ENCODE measurements at regions not wholly inside any gene's neighbourhood (a gene's known extent, or its start where the extent isn't known, plus 50 kb on each side); places are given as distances from the start of the nearest gene placed in this dataset.

- Histone ChIP-seq H4K20me1 (ENCODE audit: control insufficient read depth, insufficient read depth, low read depth, low read length) (no peaks in the 10 kb centered on the region), H3K4me2 (ENCODE audit: low read length) (no peak overlapping the region), H3F3A (ENCODE audit: control insufficient read depth, insufficient read depth) (no peaks in the 10 kb centered on the region), H3K9me3 (ENCODE audit: control insufficient read depth, insufficient read depth, low read length) (no peaks in the 10 kb centered on the region), H3K9me2 (replicated peaks; ENCODE audit: control insufficient read depth, low read length) (no peaks in the 10 kb centered on the region), H3K36me3 (ENCODE audit: control insufficient read depth, low read length) (no peaks in the 10 kb centered on the region), H3K27me3 (ENCODE audit: control insufficient read depth, low read length) (no peaks in the 10 kb centered on the region), H3K4me1 (ENCODE audit: control insufficient read depth, low read length) (no peaks in the 10 kb centered on the region), H3K27ac (ENCODE audit: low read depth, low read length) (no peak overlapping the region), H3K79me2 (ENCODE audit: control insufficient read depth, low read length) (no peaks in the 10 kb centered on the region), H3K4me3 (ENCODE audit: low read length) (no peak overlapping the region)
- no peak for TF ChIP-seq EZH2phosphoT487 (IDR thresholded peaks at IDR 0.05; ENCODE audit: borderline replicate concordance, low read length)
- no peak for TF ChIP-seq CTCF (IDR thresholded peaks at IDR 0.05; ENCODE audit: low read depth, low read length, poor library complexity, severe bottlenecking)
Measured at GRCh38 chr2:118502106-118502505, 345.3 kb downstream of the EN1 start.

GRCh38 chr2:118498943-118499342, 348.5 kb downstream of the EN1 start:
- no peak overlapping the region for H3K4me2 ChIP-seq (ENCODE audit: low read length)
- no peak overlapping the region for H3K27ac ChIP-seq (ENCODE audit: low read depth, low read length)
- H3K27me3 ChIP-seq (ENCODE audit: control insufficient read depth, low read length), result no peaks in the 10 kb centered on the region
- H3F3A ChIP-seq (ENCODE audit: control insufficient read depth, insufficient read depth), result no peaks in the 10 kb centered on the region
- no peaks in the 10 kb centered on the region for H3K4me1 ChIP-seq (ENCODE audit: control insufficient read depth, low read length)
- no peaks in the 10 kb centered on the region for H3K9me3 ChIP-seq (ENCODE audit: control insufficient read depth, insufficient read depth, low read length)
- H4K20me1 ChIP-seq (ENCODE audit: control insufficient read depth, insufficient read depth, low read depth, low read length), result no peaks in the 10 kb centered on the region
- no peak for TF ChIP-seq CTCF (IDR thresholded peaks at IDR 0.05; ENCODE audit: low read depth, low read length, poor library complexity, severe bottlenecking)
- TF ChIP-seq EZH2phosphoT487 (IDR thresholded peaks at IDR 0.05; ENCODE audit: borderline replicate concordance, low read length), result no peak
- H3K79me2 ChIP-seq (ENCODE audit: control insufficient read depth, low read length), result no peaks in the 10 kb centered on the region
- no peaks in the 10 kb centered on the region for H3K9me2 ChIP-seq (replicated peaks; ENCODE audit: control insufficient read depth, low read length)
- H3K36me3 ChIP-seq (ENCODE audit: control insufficient read depth, low read length), result no peaks in the 10 kb centered on the region
- H3K4me3 ChIP-seq (ENCODE audit: low read length), result no peak overlapping the region

- H3K9me2 ChIP-seq (replicated peaks; ENCODE audit: control insufficient read depth, low read length), result no peaks in the 10 kb centered on the region
Measured at GRCh38 chr2:118496870-118497611, 350.4 kb downstream of the EN1 start.

More at GRCh38 chr2:118496870-118497611, 350.4 kb downstream of the EN1 start:
- Histone ChIP-seq H3K36me3 (ENCODE audit: control insufficient read depth, low read length) (no peaks in the 10 kb centered on the region), H3K4me3 (ENCODE audit: low read length) (no peak overlapping the region), H3K27ac (ENCODE audit: low read depth, low read length) (no peak overlapping the region), H3K9me3 (ENCODE audit: control insufficient read depth, insufficient read depth, low read length) (no peaks in the 10 kb centered on the region; the same call in 1 of the 2 replicates), H4K20me1 (ENCODE audit: control insufficient read depth, insufficient read depth, low read depth, low read length) (no peaks in the 10 kb centered on the region), H3F3A (ENCODE audit: control insufficient read depth, insufficient read depth) (no peaks in the 10 kb centered on the region), H3K79me2 (ENCODE audit: control insufficient read depth, low read length) (no peaks in the 10 kb centered on the region), H3K4me1 (ENCODE audit: control insufficient read depth, low read length) (no peaks in the 10 kb centered on the region), H3K27me3 (ENCODE audit: control insufficient read depth, low read length) (no peaks in the 10 kb centered on the region), H3K4me2 (ENCODE audit: low read length) (no peak overlapping the region)
- no peak for TF ChIP-seq CTCF (IDR thresholded peaks at IDR 0.05; ENCODE audit: low read depth, low read length, poor library complexity, severe bottlenecking)
- TF ChIP-seq EZH2phosphoT487 (IDR thresholded peaks at IDR 0.05; ENCODE audit: borderline replicate concordance, low read length), result no peak

Measured in DOHH2 (cell line).